RCC 7860 (cell line): ENCODE measurements at regions not wholly inside any gene's neighbourhood (a gene's known extent, or its start where the extent isn't known, plus 50 kb on each side); places are given as distances from the start of the nearest gene placed in this dataset.

Experiments
- DNase-seq: peaks from one replicate; pipeline ENCODE4 v3.0.0-alpha.2; 2015; ENCODE audit warnings: low spot score
- FAIRE-seq: peaks from 2 replicates; lab custom pipeline; 2012; peaks lifted over from hg19 to GRCh38; lab: Jason Lieb, UNC

- FAIRE-seq: no peak
- DNase-seq: no peak
These were observed 205.5 kb downstream of the NDFIP2 start for GRCh38 chr13:79686441-79686840.

DNA sequence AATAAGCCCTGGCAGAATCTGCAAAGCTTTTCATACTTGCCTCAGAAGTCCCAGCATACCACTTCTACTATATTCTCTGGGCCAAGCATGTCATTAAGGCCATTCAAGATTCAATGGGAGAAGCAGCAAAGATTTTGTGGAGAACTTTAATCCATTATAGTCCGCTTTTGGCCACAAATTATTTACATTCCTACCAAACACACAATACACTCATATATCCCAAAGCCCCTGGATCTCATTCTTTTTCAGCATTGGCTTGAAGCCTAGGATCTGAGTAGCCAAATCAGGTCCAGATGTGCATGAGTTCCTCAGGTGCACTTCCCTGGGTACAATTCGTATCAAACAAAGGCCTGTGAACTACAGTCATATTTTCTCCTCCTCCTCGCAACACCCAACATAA lies 203.4 kb downstream of the NDFIP2 start:
- DNase-seq: no peak
- no peak for FAIRE-seq

DNA sequence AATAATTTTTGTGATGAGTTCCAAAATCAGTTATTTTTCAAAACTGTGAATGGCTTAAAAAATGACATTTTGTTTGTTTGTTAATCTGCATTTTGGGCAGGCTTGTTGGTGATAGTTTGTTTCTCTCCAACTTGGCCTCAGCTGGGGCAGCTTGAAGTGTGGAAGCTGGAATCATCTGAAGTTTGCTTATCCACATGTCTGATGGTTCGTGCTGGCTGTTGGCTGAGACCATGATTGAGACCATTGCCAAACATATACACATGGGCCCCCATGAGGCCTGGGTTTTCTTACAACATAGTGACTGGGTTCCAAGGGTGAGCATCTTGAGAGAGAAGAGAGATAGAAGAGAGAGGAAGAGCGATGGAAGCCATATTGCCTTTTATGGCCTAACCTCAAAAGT lies 201.2 kb downstream of the NDFIP2 start:
- FAIRE-seq: no peak
- DNase-seq: no peak

DNA sequence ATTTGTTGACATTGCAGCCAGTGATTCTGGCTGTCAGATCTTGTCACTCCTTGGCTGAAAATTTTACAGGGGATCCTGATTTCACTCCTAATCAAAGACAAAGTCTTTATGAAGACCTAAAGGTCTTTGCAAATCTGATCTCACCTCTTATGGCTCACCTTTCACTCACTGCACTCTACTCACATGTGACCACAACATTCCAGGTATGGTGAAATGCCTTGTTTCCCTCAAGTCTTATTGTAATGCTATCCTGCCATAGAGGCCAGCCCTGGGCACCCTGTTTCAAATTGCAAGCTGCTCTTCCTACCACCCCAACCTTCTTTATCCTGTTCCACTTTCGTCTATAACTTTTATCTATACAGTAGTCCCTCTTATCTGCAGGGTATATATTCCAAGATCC lies 200.1 kb downstream of the NDFIP2 start:
- FAIRE-seq (no peak), DNase-seq (no peak)

DNA sequence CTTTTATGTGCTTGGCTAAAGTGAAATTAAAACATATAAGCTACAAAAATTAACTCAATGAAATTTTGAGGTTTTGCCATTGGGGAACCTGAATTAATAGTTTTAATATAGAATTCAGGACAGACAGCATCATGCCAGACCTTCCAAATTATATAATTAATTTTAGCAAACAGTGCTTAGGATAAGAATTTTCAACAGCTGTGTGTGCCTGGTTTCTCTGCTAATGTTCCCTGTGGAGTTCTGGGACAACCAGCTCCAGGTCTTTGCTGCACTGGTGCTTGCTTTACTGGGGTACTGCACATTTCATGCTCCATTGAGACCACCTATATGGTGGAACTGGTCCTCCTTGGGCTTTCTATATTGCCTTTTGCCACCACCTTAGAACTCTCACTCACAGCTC lies 199.5 kb downstream of the NDFIP2 start:
- DNase-seq (no peak), FAIRE-seq (no peak)

DNA sequence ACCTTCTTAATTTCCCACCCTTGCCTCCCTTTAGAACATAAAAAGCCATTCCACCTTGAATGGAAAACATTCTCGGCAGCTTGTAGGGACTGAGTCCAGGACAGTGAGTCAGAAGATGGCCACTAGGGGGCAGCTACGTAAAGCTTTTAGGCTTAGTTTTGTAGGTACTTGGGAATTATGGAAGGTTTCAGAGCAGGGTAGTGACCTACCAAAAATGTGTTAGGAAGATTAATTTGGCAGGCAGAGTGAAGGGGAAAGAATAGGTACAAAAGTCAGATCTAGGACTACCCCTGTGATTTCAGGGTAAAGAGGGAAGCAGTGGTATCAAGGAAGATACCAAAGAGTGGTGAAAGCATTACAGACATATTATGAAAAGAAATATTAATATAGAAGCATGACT lies 198.4 kb downstream of the NDFIP2 start:
- FAIRE-seq (no peak), DNase-seq (peak; percentile 36)

GRCh38 chr13:79678100-79678499 lies 197.1 kb downstream of the NDFIP2 start:
- DNase-seq: no peak
- FAIRE-seq: no peak

DNA sequence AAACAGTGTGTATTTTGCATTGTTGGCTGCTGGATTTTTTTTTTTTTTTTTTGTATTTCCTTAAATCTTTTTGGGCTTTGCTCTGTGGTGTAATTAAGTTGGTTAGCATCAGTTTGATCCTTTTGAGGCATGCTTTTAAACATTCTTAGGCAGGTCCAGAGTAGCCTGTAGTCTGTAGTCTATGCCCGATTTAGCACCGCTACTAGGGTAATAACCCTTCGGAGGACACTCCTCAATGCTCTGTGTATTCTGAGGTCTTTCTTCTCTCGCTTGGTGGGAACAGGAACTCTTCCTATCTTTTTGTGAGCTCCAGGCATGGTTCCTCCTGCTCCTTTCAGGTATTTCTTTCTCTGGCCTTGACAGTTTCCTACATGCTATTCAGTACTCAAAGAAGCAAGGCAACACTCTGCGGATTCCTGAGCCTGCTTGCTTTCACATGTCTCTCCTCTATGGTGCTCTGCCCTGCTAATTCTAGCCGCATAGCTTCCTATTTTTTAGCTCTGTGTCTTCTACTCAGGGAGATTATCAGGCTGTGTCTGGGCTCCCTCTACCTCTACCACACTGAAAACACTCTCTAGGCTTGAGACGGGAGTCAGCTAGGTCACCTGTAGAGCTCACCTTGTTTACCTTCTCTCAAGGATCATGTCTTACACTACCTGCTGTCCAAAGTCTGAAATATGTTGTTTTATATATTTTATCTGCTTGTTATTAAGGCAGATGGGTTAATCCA lies 195.1 kb downstream of the NDFIP2 start:
- no peak for FAIRE-seq

DNA sequence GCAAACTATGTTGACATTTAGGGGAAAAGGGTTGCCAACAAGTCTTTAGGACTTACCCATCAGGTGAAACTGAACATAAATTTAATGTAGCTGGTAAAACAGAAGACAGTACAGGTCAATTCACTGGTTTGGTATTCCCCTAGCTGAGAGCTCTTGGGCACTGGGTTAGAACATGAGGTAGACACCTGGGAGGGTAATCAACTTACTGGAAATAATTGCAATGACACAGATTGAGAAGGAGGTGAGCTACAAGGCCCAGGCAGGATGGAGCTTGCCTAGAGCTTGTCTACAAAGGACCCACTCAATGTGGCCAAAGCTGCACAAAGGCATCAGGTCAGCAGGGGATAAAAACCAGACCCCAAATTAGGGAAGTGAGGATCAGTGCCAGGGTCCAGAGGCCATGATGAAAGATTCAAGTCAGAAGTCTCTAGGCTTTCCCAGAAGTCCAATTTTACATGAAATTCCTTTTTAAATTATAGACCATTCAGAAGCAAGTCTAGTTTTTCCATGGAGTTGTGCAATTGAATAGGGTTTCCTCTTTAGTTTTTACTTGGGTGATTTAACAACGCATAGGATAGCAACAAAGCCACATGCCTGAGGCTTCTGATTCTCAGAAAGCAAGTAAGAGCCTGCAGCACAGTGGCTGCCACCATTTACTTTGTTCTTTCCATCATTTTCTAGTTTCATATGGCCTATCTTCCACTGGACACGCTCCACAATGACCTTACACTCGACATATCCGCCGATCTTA lies 194.0 kb downstream of the NDFIP2 start:
- DNase-seq: no peak
- FAIRE-seq: no peak

More for the DNA sequence above, 195.1 kb downstream of the NDFIP2 start:
- DNase-seq: no peak

- no peak for DNase-seq
- FAIRE-seq: no peak
These were observed 193.0 kb downstream of the NDFIP2 start for GRCh38 chr13:79673993-79674377.

GRCh38 chr13:79673310-79673992 lies 192.5 kb downstream of the NDFIP2 start:
- FAIRE-seq: no peak
- DNase-seq: no peak

DNA sequence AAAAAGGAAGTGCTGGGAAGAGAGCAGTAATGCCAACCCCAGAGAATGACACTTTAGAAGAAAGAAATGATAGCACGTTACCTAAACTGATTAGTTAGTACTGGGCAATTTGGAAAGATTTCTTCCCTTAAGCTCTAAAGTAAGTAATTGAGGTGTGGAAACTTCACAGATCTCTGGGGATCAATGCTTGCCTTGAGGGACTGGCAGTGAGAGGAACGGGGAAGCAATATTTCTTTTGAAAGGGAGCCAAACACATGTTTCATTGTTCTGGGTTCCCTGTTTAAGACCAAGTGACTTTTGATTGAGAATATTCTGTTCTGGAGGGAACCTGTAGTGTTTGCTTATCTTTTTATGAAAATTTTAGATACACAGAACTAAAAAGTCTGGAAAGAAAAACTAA lies 190.5 kb downstream of the NDFIP2 start:
- no peak for FAIRE-seq
- no peak for DNase-seq

DNA sequence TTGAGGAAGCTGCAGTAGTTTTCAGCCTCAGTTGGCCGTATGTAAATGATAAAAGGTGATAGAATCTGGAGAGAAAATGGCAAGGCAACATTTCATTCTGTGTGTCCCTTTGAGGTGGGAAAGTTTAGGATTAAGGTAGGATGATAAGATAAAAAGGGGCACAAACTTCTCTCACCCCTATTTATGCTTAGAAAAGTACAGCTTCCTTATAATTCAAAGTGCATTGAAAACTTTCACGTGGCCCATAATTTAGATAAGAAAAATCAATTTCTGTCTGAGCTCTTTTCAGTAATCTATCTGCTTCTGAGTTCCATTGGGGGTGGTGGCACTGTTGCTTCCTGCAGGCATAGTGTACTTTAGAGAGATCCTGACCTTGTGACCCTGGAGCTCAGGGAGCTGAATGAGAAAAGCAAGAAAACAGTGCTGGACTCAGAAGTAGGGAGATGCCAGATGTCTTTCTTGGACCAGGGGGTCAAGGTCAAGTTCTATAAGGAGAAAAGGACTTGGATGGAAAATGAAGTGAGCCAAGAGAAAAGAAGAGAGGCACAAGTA lies 187.3 kb downstream of the NDFIP2 start:
- DNase-seq: no peak
- FAIRE-seq: no peak

DNA sequence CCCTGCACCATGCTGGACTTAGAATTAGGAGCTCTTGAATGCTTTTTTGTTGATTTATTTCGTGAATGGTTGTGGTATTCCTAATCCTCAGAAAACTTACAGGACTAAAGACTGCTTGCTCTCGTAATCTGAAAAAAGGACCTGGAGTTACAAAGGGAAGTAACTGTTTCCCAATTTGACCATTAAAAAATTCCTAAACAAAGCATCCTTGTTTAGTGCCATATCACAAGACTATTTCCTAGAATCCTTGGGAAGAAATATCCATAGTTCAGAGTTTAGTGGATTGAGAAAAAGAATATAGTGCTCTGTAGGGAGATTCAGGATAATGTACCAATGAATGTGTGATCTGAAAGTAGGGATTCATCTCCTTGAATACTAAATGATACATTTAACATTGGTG lies 186.8 kb downstream of the NDFIP2 start:
- DNase-seq: no peak
- no peak for FAIRE-seq

DNA sequence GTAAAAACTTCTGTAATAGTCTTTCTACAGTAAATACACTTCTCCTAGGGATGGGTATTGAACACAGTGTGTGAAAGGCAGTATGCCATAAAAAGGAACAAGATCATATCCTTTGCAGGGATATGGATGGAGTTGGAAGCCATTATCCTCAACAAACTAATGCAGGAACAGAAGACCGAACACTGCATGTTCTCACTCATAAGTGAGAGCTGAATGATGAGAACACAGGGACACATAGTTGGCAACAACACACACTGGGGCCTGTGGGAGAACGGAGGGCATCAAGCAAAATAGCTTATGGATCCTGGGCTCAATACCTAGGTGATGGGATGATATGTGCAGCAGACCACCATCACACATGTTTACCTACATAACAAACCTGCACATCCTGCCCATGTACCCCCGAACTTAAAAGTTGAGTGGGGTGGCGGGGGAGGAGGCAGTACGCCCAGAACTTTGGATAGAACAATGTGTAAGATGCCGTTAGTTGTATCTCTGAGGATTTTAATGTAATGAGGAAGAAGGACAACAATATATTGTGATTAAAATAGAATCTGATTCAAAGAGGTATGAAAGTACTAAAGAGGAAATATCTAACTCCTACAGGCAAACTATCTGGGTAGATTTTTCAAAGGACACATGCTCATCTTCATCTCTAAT lies 183.2 kb downstream of the NDFIP2 start:
- FAIRE-seq (no peak), DNase-seq (no peak)

DNA sequence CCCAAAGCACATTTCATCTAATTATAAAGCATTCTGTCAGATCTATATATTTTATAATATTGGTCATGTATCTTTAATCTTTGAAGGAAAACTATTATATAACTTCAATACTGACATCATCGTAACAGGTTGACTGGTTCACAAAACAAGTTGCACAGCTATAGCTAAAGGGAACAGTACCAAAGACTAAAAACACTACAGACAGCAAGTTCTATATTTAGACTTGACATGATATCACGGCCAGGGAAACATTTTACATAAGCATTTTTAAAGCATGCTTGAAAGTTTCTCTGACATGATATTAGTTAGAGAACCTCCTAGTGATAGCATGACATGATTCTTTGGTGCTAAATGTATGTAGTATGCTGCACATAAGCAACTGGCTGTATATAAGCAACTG lies 182.5 kb downstream of the NDFIP2 start:
- FAIRE-seq (no peak), DNase-seq (no peak)

GRCh38 chr13:79662882-79663281 lies 181.9 kb downstream of the NDFIP2 start:
- no peak for FAIRE-seq
- DNase-seq: no peak

- DNase-seq: no peak
- FAIRE-seq: no peak
These were observed 179.4 kb downstream of the NDFIP2 start for GRCh38 chr13:79660361-79660760.

DNA sequence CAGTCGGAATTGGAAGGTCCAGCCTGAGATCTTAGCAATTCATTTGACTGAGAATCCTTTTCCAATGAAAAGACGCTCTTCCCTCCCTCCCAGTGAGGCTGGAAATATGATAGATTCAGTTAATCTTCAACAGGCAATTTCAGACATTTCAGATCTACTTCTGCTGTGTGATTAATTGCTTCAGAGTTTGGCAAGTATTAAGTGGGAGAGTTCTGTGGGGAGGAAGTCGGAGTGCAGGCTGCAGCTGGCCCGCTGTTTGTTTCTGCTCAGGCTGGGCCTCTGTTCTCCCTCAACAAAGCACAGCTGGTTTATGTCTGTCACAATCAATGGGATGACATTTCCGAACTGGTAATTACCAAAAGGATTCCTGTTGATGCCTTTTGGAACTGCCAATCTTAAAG lies 178.2 kb downstream of the NDFIP2 start:
- FAIRE-seq: no peak
- no peak for DNase-seq

GRCh38 chr13:79658333-79658975 lies 177.5 kb downstream of the NDFIP2 start:
- no peak for DNase-seq
- FAIRE-seq: no peak

DNA sequence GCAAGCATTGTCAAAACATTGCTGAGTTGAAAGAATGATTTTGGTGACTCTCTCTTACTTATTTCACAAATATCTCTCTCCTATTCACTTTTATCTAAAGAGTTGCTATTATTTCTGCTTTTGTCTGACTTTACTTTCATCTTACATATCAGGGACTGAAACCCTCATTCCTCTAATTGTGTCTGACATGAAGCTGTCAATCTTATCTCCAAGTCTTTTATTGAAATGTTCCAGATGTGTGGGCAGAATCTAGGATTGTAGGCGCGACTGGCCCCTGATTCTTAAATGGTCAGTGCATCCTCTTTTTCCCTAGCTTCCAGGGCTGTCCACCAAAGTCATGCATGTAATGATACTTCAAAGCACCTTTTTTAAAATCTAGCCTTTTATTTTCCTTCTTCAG lies 174.6 kb downstream of the NDFIP2 start:
- FAIRE-seq (no peak), DNase-seq (no peak)
